ENCODE measurements at regions not wholly inside any gene's neighbourhood (a gene's known extent, or its start where the extent isn't known, plus 50 kb on each side); places are given as distances from the start of the nearest gene placed in this dataset.

DNA sequence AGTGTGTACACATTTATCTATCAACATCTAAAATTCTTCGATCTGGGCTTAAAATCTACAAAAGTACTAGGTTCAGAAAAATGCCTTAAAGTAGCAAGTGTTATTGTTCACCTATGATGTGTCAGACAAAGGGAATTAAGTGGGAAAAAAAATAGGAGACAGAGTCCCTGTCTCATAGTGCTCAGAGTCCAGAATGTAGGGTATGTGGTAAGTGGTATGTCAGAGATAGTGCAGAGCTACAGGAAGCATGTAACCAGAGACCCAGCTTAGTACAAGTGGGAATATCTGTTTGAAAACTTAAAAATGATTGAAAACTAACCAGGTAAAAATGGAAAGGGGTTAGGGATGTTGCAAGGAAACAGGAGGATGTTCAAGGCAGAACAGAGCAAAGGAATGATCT is 482.8 kb downstream of the ELAVL2 start:
- no peak for DNase-seq (ENCODE audit: extremely low read depth in 1 of 11, low read depth in 9 of 11, low spot score in 4 of 11)

DNA sequence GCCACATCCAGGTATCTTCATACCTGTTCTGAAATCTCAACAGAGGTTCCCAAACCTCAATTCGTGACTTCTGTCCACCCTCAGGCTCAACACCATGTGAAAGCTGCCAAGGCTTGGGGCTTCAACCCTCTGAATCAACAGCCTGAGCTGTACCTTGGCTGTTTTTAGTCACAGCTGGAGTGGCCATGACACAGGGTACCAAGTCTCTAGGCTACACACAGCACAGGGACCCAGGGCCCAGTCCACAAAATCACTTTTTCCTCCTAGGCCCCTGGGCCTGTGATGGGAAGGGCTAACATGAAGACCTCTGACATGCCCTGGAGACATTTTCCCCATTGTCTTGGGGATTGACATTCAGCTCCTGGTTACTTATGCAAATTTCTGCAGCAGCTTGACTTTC is 464.9 kb downstream of the ELAVL2 start:
- DNase-seq (ENCODE audit: extremely low read depth in 1 of 11, low read depth in 9 of 11, low spot score in 4 of 11) = no peak

DNA sequence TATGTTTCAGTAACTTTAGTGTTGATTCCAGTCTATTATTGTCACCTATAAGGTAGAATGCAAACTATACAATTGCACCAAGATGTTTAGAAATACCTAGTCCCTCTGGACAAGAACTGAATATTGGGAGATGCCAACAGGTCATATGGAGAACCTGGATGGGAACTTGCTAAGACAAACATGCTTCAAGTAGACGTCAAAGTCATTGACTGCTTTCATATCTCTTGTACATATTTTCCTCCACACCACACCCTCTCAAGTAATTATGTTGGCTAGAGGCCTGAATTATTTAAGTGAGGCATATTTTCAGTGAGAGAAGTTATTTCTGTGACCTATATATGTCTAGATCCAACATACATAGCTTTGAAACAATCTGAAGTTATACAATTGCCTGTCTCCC is 453.3 kb downstream of the ELAVL2 start:
- DNase-seq (ENCODE audit: extremely low read depth in 1 of 11, low read depth in 9 of 11, low spot score in 4 of 11) = no peak

DNA sequence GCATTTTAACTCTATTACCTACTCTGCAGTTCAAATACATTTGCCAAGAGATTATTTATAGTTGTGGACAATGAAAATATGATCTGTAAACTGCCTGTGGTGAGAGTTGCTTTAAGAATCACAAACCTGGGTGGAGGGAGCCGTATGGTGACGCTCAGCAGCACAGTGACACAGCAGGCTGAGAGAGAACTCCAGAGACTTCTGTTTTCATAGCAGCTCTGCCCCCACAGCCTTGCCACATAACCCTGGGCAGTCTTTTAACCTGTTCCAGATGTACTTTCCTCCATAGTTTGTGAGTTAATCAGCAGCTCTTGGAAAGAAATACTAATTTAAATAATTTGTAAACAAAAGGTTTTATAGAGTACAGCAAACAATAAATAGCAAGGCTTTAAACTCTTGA is 450.5 kb downstream of the ELAVL2 start:
- no peak for DNase-seq (ENCODE audit: extremely low read depth in 1 of 11, low read depth in 9 of 11, low spot score in 4 of 11)

DNA sequence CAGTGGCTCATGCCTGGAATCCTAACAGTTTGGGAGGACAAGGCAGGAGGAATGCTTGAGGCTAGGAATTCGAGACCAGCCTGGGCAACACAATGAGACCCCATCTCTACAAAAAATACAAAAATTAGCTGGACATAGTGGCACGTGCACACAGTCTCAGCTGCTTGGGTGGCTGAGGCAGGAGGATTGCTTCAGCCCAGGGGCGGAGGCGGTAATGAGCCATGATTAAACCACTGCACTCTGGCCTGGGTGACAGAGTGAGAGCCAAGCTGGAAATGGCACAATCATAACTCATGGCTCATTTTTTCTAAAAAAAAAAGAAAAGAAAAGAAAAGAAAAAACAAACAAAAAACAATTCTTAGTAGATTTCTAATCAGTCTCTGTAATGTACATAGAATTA is 446.2 kb downstream of the ELAVL2 start:
- DNase-seq (ENCODE audit: extremely low read depth in 1 of 11, low read depth in 9 of 11, low spot score in 4 of 11) = no peak

DNA sequence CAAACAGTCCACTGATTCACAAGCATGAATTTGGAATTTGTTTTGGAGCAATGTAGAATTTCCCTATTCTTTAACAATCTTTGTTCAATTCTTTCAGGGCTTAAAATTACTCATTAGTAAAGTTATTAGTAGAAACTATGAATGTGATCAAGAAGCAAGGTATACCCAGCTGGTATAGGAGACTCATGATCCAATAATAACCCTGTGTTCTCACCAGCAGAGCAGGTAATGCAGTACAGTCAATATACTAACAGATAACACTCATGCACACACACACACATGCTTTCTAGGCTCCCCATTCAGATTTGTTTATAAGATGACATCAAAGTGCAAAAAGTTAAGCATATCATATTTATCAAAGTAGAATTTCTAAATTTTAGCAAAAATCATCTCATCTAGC is 445.2 kb downstream of the ELAVL2 start:
- no peak for DNase-seq (ENCODE audit: extremely low read depth in 1 of 11, low read depth in 9 of 11, low spot score in 4 of 11)

DNA sequence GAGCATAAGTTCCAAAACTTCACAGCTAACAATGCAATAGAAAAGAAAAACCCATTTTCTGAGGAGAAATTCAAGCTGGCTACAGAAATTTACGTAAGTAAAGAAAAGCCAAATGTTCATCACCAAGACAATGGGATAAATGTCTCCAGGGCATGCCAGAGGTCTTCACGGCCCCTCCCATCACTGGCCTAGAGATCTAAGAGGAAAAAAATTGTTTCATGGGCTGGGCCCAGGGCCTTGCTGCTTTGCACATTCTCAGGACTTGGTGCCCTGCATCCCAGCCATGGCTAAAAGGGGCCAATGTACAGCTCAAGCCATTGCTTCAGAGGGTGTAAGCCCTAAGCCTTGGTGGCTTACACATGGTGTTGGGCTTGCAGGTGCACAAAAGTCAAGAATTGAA is 443.6 kb downstream of the ELAVL2 start:
- no peak for DNase-seq (ENCODE audit: extremely low read depth in 1 of 11, low read depth in 9 of 11, low spot score in 4 of 11)

DNA sequence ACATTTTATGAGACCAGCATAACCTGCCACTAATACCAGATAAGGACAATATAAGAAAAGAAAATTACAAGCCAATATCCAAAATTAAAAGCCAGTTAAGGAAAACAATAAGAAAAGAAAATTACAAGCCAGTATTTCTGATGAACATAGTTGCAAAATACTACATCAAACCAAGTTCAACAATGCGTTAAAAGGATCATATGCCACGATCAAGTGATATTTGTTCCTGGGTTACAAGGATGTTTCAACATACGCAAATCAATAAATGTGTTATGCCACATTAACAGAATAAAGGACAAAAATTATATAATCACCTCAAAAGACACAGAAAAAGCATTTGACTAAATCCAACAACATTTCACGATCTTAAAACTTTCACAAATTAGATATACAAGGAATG is 431.9 kb downstream of the ELAVL2 start:
- no peak for DNase-seq (ENCODE audit: extremely low read depth in 1 of 11, low read depth in 9 of 11, low spot score in 4 of 11)

DNA sequence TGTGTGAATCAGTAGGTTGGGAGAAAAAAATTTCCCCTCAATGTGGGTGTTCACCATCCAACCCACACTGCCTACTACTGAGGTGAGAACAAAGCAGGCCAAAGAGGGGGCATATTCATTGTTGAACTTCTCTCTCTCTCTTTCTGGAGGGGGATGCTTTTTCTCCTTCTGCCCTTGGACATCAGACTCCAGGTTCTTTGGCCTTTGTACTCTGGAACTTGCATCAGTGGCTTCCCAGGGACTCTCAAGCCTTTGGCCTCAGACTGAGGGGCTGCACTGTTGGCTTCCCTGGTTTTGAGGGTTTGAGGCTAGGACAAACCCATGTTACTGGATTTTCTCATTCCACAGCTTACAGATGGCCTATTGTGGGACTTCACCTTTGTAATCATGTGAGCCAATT is 417.2 kb downstream of the ELAVL2 start:
- no peak for DNase-seq (ENCODE audit: extremely low read depth in 1 of 11, low read depth in 9 of 11, low spot score in 4 of 11)

DNA sequence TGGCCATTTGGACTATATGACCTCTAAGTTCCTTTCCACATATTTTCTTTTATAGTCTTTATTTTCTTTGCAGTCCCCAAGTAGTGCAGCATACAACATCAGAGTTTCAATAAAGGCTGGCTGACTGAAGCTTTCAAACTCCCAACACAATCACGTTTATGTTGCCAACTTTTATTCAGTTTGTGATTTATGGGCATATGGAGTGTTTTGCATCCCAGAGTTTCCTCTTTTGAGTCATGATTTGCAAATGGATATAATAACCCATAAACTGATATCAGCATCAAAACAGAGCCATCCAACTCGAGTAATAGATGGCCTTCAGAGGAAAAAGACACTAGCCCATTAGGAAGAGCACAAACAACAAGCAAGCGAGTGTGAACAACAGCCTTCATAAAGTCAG is 414.0 kb downstream of the ELAVL2 start:
- no peak for DNase-seq (ENCODE audit: extremely low read depth in 1 of 11, low read depth in 9 of 11, low spot score in 4 of 11)

DNA sequence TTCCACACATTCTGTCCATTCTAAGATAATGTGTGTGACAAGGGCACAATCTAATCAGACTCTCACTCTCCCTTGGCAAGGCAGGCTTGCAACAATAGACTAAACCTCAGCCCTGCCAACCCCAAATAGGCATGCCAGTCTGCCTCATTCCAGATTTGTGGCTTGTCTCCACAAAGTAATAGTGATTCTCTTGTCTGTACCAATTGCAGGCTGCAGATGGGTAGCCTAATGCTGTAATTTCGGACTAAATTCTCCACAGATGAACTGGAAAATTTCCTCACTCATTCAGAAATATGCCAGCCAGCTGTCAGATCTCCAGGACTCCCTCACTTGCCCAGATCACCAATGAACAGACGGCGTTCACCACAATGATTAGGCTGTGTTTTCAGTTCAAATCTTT is 413.6 kb downstream of the ELAVL2 start:
- no peak for DNase-seq (ENCODE audit: extremely low read depth in 1 of 11, low read depth in 9 of 11, low spot score in 4 of 11)

DNA sequence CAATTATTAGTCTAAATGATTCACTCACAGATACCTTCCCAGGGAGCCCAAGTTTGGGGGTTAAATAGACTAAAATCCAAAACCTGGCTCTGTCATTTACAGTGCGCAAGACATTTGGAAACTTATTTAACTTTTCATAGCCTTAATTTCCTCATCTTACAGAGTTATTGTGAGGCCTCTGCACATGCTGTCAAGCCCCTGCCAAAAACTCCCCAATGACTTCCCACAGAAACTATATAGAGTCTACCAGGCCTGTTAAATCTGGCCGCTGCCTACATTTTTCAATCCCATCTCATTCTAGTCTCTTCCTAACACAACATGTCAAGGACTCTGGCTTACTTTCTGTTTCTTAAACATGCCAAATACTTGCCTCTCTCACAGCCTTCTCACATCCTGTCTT is 412.5 kb downstream of the ELAVL2 start:
- no peak for DNase-seq (ENCODE audit: extremely low read depth in 1 of 11, low read depth in 9 of 11, low spot score in 4 of 11)

DNA sequence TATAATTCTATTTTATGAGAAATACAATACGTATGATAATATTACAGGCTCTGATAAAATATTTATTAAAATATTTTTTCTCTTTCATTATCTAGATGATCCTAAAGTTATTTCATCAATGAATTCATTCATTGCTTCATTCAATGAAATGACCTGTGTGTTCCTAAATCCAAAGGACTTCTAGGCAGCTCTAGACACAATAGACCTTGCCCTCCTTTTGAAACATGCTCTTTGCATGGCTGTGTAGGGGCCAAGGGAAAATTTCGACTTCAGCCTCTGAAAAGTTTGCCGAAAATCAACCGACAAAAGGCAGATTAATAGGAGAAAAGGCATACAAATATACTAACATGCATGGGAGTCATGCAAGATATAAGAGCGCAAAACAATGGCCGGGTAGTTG is 402.0 kb downstream of the ELAVL2 start:
- DNase-seq (ENCODE audit: extremely low read depth in 1 of 11, low read depth in 9 of 11, low spot score in 4 of 11) = no peak

DNA sequence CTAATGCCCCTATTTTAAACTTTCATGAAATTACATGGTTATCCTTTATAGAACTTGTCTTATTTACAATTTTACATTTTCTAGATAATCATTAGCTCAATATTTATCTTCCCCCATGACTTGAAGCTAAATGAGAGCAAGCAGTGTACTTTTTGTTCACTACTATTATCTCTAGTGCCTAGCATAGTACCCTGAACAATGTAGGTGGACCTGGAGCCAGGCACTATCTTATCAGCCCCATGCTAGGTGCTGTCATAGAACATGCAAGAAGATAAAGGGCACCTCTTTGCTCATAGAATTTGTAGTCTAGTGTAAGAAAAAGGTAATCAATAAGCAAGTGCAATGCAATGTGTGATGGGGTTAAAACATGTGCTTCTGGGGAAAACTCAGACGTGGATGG is 399.9 kb downstream of the ELAVL2 start:
- no peak for DNase-seq (ENCODE audit: extremely low read depth in 1 of 11, low read depth in 9 of 11, low spot score in 4 of 11)

DNA sequence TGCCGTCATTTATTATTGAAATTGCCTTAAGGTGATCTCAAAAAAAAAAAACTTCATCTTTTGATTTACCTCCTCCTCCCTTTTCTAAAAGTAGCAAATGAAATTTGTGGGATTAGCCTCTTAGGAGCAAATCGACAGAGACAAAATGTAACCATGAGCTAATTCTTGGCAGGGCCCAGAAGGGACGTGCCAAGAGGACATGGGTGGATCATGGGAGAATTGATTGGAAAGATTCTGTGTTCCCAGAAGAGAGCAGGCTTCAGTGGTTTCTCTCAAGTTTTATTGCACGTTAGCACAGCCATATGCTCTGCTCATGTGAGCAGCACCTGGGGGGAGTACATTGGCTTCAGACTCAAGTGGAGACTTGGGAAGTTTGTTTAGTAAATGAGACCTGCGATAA is 394.6 kb downstream of the ELAVL2 start:
- DNase-seq (ENCODE audit: extremely low read depth in 1 of 11, low read depth in 9 of 11, low spot score in 4 of 11) = no peak

DNA sequence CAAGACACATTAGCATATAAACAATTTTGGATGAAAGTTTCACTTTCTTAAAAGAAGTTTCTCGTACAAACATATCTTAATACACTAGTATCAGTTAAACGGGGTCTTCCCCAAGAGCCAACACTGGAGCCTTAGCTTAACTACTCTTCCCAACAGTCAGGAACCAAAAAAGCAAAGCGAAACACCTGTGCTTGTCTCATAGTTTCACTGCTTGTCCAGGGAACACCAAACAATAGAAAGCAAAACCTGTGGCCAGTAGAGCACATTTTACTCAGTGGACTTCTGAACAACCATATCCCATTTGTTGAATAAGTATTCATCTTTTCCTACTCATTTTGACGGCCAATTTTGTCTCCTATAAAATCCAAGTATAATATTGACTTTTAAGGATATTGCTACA is 391.4 kb downstream of the ELAVL2 start:
- DNase-seq (ENCODE audit: extremely low read depth in 1 of 11, low read depth in 9 of 11, low spot score in 4 of 11) = no peak

DNA sequence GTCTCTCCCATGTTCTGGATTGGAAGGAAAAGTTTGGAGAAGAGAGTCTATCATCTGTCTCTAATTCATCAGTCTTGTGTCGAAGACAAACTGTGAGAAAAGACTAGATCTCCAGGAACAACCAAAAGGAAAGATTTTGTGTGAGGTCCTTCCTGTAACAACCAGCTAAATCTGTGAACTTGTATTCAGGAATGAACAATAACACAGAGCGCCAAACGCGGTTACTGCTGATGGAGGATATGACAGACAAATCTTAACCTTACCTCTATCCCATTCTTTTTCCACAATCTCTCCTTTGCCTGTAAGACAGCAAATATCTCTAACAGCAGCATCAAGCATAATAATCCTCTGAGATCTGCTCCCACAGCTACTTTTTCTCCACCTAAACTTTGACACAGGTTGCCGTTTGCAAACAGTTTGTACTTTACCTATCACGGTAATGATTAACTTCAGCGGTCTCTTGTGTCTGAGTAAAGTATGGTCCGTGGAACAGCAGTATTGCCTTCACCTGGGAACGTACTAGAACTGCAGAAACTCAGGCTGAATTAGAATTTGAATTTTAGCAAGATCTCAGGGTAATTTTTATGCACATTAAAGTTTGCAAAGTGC is 387.6 kb downstream of the ELAVL2 start:
- peak in 1 of 11 donors; percentile 8 for DNase-seq (ENCODE audit: extremely low read depth in 1 of 11, low read depth in 9 of 11, low spot score in 4 of 11)

DNA sequence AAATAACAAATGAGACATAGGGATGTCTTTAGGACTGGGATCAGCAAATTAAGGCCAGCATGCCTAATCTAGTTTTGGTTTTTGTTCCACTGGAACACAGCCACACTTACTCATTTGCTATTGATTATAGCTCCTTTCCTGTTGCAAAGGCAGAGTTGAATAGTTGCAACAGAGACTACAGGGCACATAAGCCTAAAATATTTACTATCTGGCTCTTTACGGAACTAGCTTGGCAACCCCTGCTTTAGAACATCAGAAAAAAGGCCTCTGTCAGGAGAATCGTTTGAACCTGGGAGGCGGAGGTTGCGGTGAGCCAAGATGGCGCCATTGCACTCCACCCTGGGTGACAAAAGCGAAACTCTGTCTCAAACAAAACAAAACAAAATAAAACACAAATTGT is 384.8 kb downstream of the ELAVL2 start:
- no peak for DNase-seq (ENCODE audit: extremely low read depth in 1 of 11, low read depth in 9 of 11, low spot score in 4 of 11)

DNA sequence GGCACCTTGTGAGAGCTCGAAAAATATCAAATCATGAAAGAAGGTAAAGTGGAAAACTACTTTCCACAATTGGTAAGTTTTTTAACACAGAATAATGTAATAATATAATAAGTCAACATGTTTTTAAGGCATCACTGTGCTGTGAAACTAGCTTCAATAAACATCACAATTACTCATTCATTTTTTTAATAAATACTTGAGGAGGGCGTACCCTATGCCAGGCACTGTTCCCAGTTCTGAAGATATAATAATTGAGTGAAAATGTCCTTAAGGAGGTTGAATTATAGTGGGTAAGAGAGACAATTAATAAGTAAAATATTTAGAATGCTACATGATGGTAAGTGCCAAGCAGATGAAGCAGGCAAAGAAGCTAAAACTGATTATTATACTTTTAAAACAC is 381.4 kb downstream of the ELAVL2 start:
- no peak for DNase-seq (ENCODE audit: extremely low read depth in 1 of 11, low read depth in 9 of 11, low spot score in 4 of 11)

DNA sequence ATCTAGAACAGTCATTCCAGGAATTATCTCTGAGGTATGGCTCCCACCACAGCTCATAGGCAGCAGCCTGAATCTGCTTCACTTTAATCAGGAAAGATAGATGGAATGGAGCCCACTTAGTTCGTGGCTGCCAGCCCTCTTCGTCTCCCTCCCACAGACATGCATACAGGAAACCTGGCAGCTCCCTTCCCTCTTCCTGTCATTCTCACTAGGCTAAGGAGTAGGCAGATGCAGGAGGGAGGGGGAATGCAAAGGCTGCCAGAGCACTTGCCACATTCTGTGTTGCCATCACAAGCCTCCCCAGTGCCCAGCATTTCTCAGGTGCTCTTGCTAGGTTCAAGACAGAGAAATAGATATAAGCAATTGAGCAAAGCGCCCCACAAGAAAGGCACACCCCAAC is 378.9 kb downstream of the ELAVL2 start:
- DNase-seq (ENCODE audit: extremely low read depth in 1 of 11, low read depth in 9 of 11, low spot score in 4 of 11) = no peak

DNA sequence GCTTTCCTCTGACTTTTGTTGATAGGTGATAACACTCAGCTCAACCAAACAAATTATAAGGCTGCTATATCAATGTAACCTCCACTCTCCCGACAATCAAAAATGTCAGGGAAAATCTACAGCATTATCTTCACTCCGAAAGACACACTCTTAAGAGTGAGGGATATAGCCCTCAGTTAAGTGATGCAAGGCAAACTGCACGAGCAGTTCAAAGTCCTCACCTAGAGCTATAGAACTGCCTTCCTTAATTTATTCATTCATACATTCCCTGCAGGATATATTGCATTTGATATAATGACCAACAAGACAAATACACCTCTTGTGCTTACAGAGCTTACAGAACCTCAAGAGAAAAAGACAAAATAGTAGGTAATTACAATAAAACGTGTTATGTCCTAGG is 378.1 kb downstream of the ELAVL2 start:
- DNase-seq (ENCODE audit: extremely low read depth in 1 of 11, low read depth in 9 of 11, low spot score in 4 of 11) = no peak
